Omental fat pad (tissue), 3 donors: ENCODE measurements at regions not wholly inside any gene's neighbourhood (a gene's known extent, or its start where the extent isn't known, plus 50 kb on each side); places are given as distances from the start of the nearest gene placed in this dataset.

Experiments
- ATAC-seq: fragments of 150-250 bp; one replicate; pipeline ENCODE4 v1.9.1; 2016; ENCODE audit warnings: mild to moderate bottlenecking, moderate library complexity; ENCODE audit not compliant: low FRiP score
- DNase-seq: peaks from one replicate; pipeline ENCODE4 v3.0.0-alpha.2; 2019; ENCODE audit warnings: low spot score
- CTCF ChIP-seq, 3 donors: fragments of 450-650 bp; IDR thresholded peaks; one replicate each; pipeline ENCODE4 v1.5.1; 2016 to 2017; ENCODE audit warnings: antibody characterized with exemption in 3 of 3, mild to moderate bottlenecking in 3 of 3, moderate library complexity in 2 of 3

GRCh38 chr5:93894601-93895354 lies 153.4 kb upstream of the POU5F2 start:
- DNase-seq (no peak), ATAC-seq (no peak)
- no peak for TF ChIP-seq CTCF (IDR thresholded peaks at IDR 0.05)

- TF ChIP-seq CTCF (IDR thresholded peaks at IDR 0.05), result no peak
- ATAC-seq (no peak), DNase-seq (no peak)
Measured at GRCh38 chr5:93893075-93893474, 151.7 kb upstream of the POU5F2 start.

GRCh38 chr5:93892481-93892880 lies 151.1 kb upstream of the POU5F2 start:
- TF ChIP-seq CTCF (IDR thresholded peaks at IDR 0.05), result no peak
- DNase-seq (no peak), ATAC-seq (no peak)

GRCh38 chr5:93891491-93892480 lies 150.4 kb upstream of the POU5F2 start:
- ATAC-seq, result no peak
- DNase-seq, result no peak
- TF ChIP-seq CTCF (IDR thresholded peaks at IDR 0.05), result no peak

GRCh38 chr5:93890657-93891056 lies 149.3 kb upstream of the POU5F2 start:
- DNase-seq (no peak), ATAC-seq (no peak)
- TF ChIP-seq CTCF (IDR thresholded peaks at IDR 0.05), result no peak

GRCh38 chr5:93887678-93888077 lies 146.3 kb upstream of the POU5F2 start:
- ATAC-seq, result no peak
- DNase-seq, result no peak
- no peak for TF ChIP-seq CTCF (IDR thresholded peaks at IDR 0.05)
